MM.1S (cell line): ENCODE measurements at regions not wholly inside any gene's neighbourhood (a gene's known extent, or its start where the extent isn't known, plus 50 kb on each side); places are given as distances from the start of the nearest gene placed in this dataset.

Experiments
- DNase-seq: peaks from one replicate; pipeline ENCODE4 v3.0.0-alpha.2; 2015
- H2AFZ ChIP-seq: fragments of 300-600 bp; sonication (generic); 2 replicates; pipeline ENCODE4 v1.6.0; 2016; ENCODE audit warnings: antibody characterized with exemption, low read length
- H3F3A ChIP-seq: fragments of 300-600 bp; sonication (generic); 2 replicates; pipeline ENCODE4 v1.6.1; 2016; ENCODE audit warnings: mild to moderate bottlenecking, antibody characterized with exemption, low read length, moderate library complexity, mixed read lengths; ENCODE audit not compliant: insufficient read depth
- H3K27ac ChIP-seq: fragments of 300-600 bp; sonication (generic); 2 replicates; pipeline ENCODE4 v1.5.1; 2016; ENCODE audit warnings: mild to moderate bottlenecking, low read length
- H3K27me3 ChIP-seq: fragments of 300-600 bp; sonication (generic); replicated peaks from 2 replicates; pipeline ENCODE4 v1.6.0; 2016; ENCODE audit warnings: low read length; ENCODE audit not compliant: insufficient read depth
- H3K36me3 ChIP-seq: fragments of 300-600 bp; sonication (generic); replicated peaks from 2 replicates; pipeline ENCODE4 v1.6.1; 2016; ENCODE audit warnings: mild to moderate bottlenecking, low read length, mixed read lengths; ENCODE audit not compliant: insufficient read depth
- H3K4me1 ChIP-seq: fragments of 300-600 bp; sonication (generic); 2 replicates; pipeline ENCODE4 v1.6.1; 2016; ENCODE audit warnings: low read length, mixed read lengths
- H3K4me2 ChIP-seq: fragments of 300-600 bp; sonication (generic); 2 replicates; pipeline ENCODE4 v1.6.0; 2016; ENCODE audit warnings: low read depth, low read length
- H3K4me3 ChIP-seq: fragments of 300-600 bp; sonication (generic); 2 replicates; pipeline ENCODE4 v1.5.1; 2016; ENCODE audit warnings: low read length, mixed read lengths
- H3K79me2 ChIP-seq: fragments of 300-600 bp; sonication (generic); 2 replicates; pipeline ENCODE4 v1.6.1; 2016; ENCODE audit warnings: mixed run types, low read length, mixed read lengths
- H3K9ac ChIP-seq: fragments of 300-600 bp; sonication (generic); 2 replicates; pipeline ENCODE4 v1.6.1; 2016; ENCODE audit warnings: low read length, mixed read lengths
- H3K9me2 ChIP-seq: fragments of 300-600 bp; sonication (generic); replicated peaks from 2 replicates; pipeline ENCODE4 v1.6.1; 2016; ENCODE audit warnings: mild to moderate bottlenecking, low read length, mixed read lengths; ENCODE audit not compliant: insufficient read depth
- H3K9me3 ChIP-seq: fragments of 300-600 bp; sonication (generic); replicated peaks from 2 replicates; pipeline ENCODE4 v1.6.1; 2016; ENCODE audit warnings: mild to moderate bottlenecking, low read length, mixed read lengths; ENCODE audit not compliant: insufficient read depth
- H4K20me1 ChIP-seq: fragments of 300-600 bp; sonication (generic); 2 replicates; pipeline ENCODE4 v1.6.1; 2016; ENCODE audit warnings: mild to moderate bottlenecking, low read length, moderate library complexity, mixed read lengths; ENCODE audit not compliant: insufficient read depth
- CTCF ChIP-seq: fragments of 300-600 bp; sonication (generic); IDR thresholded peaks from 2 replicates; pipeline ENCODE4 v1.5.1; 2016; ENCODE audit warnings: antibody characterized with exemption, low read length, mixed read lengths
- EZH2 ChIP-seq: fragments of 300-600 bp; sonication (generic); optimal IDR thresholded peaks from 2 replicates; pipeline ENCODE3; 2017; ENCODE audit warnings: low read depth, mild to moderate bottlenecking, antibody characterized with exemption, low read length, mixed read lengths
- EZH2phosphoT487 ChIP-seq: fragments of 300-600 bp; sonication (generic); IDR thresholded peaks from 2 replicates; pipeline ENCODE4 v1.6.1; 2018; ENCODE audit warnings: antibody characterized with exemption, low read length

- Histone ChIP-seq H3K9me3 (no peaks in the 10 kb centered on the region), H4K20me1 (no peaks in the 10 kb centered on the region), H2AFZ (no peak overlapping the region), H3K4me3 (no peak overlapping the region), H3K9ac (no peak overlapping the region), H3K36me3 (no peaks in the 10 kb centered on the region), H3F3A (no peaks in the 10 kb centered on the region), H3K79me2 (no peaks in the 10 kb centered on the region), H3K27ac (no peak overlapping the region), H3K27me3 (no peaks in the 10 kb centered on the region), H3K9me2 (no peaks in the 10 kb centered on the region), H3K4me2 (no peak overlapping the region), H3K4me1 (peaks cover 8% of the 10 kb centered on the region; the same call in 1 of the 2 replicates)
- TF ChIP-seq EZH2phosphoT487 (no peak), EZH2 (no peak), CTCF (no peak)
- no peak for DNase-seq
Measured at GRCh38 chr6:119436583-119436982, 87.0 kb upstream of the MAN1A1 start.

- no peak overlapping the region for H3K9ac ChIP-seq
- H3K36me3 ChIP-seq, result no peaks in the 10 kb centered on the region
- no peaks in the 10 kb centered on the region for H3K9me2 ChIP-seq
- H3F3A ChIP-seq, result no peaks in the 10 kb centered on the region
- H3K79me2 ChIP-seq, result no peaks in the 10 kb centered on the region
- no peaks in the 10 kb centered on the region for H3K4me1 ChIP-seq
- H3K27me3 ChIP-seq, result no peaks in the 10 kb centered on the region
- no peak for TF ChIP-seq CTCF
- no peak for TF ChIP-seq EZH2phosphoT487
- TF ChIP-seq EZH2, result no peak
- no peak overlapping the region for H3K4me2 ChIP-seq
- H2AFZ ChIP-seq, result no peak overlapping the region
- no peak overlapping the region for H3K4me3 ChIP-seq
- no peak overlapping the region for H3K27ac ChIP-seq
- no peaks in the 10 kb centered on the region for H3K9me3 ChIP-seq
- no peak for DNase-seq
- H4K20me1 ChIP-seq, result no peaks in the 10 kb centered on the region
Measured at GRCh38 chr6:119431799-119432198, 82.2 kb upstream of the MAN1A1 start.

- H3K79me2 ChIP-seq, result no peaks in the 10 kb centered on the region
- H3K4me1 ChIP-seq, result no peaks in the 10 kb centered on the region
- DNase-seq, result no peak
- H3K9me2 ChIP-seq, result no peaks in the 10 kb centered on the region
- no peak overlapping the region for H3K4me2 ChIP-seq
- H3F3A ChIP-seq, result no peaks in the 10 kb centered on the region
- no peaks in the 10 kb centered on the region for H4K20me1 ChIP-seq
- no peaks in the 10 kb centered on the region for H3K27me3 ChIP-seq
- no peak overlapping the region for H3K9ac ChIP-seq
- H2AFZ ChIP-seq, result no peak overlapping the region
- no peaks in the 10 kb centered on the region for H3K36me3 ChIP-seq
- no peaks in the 10 kb centered on the region for H3K9me3 ChIP-seq
- no peak overlapping the region for H3K27ac ChIP-seq
- no peak overlapping the region for H3K4me3 ChIP-seq
- TF ChIP-seq EZH2phosphoT487 (no peak), EZH2 (no peak), CTCF (no peak)
Measured at GRCh38 chr6:119430805-119431204, 81.2 kb upstream of the MAN1A1 start.
